ENCODE measurements at regions not wholly inside any gene's neighbourhood (a gene's known extent, or its start where the extent isn't known, plus 50 kb on each side); places are given as distances from the start of the nearest gene placed in this dataset.
A peak's percentile ranks its signal among the peaks of the same experiment; 100 is the strongest.

GRCh38 chr12:124096869-124097434 lies 123.9 kb downstream of the ZNF664 start:
- DNase-seq, result no peak

GRCh38 chr12:124097701-124098100 lies 124.7 kb downstream of the ZNF664 start:
- DNase-seq, result no peak

GRCh38 chr12:124098101-124098757 lies 125.2 kb downstream of the ZNF664 start:
- DNase-seq, result no peak

- no peak for DNase-seq
Observed at GRCh38 chr12:124098887-124099286, 125.9 kb downstream of the ZNF664 start.

GRCh38 chr12:124099661-124100060 lies 126.6 kb downstream of the ZNF664 start:
- DNase-seq, result no peak

- no peak for DNase-seq
Observed at GRCh38 chr12:124100572-124101178, 127.7 kb downstream of the ZNF664 start.

GRCh38 chr12:124105546-124105945 lies 132.5 kb downstream of the ZNF664 start:
- DNase-seq, result no peak

- no peak for DNase-seq
Observed at GRCh38 chr12:124107351-124107750, 134.3 kb downstream of the ZNF664 start.

- DNase-seq, result no peak
Observed at GRCh38 chr12:124109760-124110159, 136.7 kb downstream of the ZNF664 start.

GRCh38 chr12:124110372-124110883 lies 137.4 kb downstream of the ZNF664 start:
- no peak for DNase-seq

GRCh38 chr12:124111006-124111405 lies 138.0 kb downstream of the ZNF664 start:
- no peak for DNase-seq

GRCh38 chr12:124114316-124114715 lies 141.3 kb downstream of the ZNF664 start:
- DNase-seq, result no peak

GRCh38 chr12:124115496-124115895 lies 142.5 kb downstream of the ZNF664 start:
- no peak for DNase-seq

GRCh38 chr12:124115976-124116690 lies 143.1 kb downstream of the ZNF664 start:
- no peak for DNase-seq

GRCh38 chr12:124120739-124121138 lies 147.7 kb downstream of the ZNF664 start:
- no peak for DNase-seq

GRCh38 chr12:124122722-124123121 lies 149.7 kb downstream of the ZNF664 start:
- DNase-seq, result no peak

GRCh38 chr12:124123296-124124000 lies 150.4 kb downstream of the ZNF664 start:
- no peak for DNase-seq

- DNase-seq, result peak; percentile 6
Observed at GRCh38 chr12:124125203-124125871, 152.3 kb downstream of the ZNF664 start.

GRCh38 chr12:124126950-124127655 lies 154.1 kb downstream of the ZNF664 start:
- DNase-seq, result no peak

GRCh38 chr12:124129132-124129531 lies 156.1 kb downstream of the ZNF664 start:
- DNase-seq, result no peak

- no peak for DNase-seq
Observed at GRCh38 chr12:124130691-124131591, 157.9 kb downstream of the ZNF664 start.
